Right lobe of liver (tissue), 4 donors: ENCODE measurements at regions not wholly inside any gene's neighbourhood (a gene's known extent, or its start where the extent isn't known, plus 50 kb on each side); places are given as distances from the start of the nearest gene placed in this dataset.

ENCODE experiments used
- CTCF ChIP-seq, 4 donors: fragments of 200-600 bp in 3 of 4; fragments of 450-650 bp in 1 of 4; IDR thresholded peaks; one replicate each; pipeline versions ENCODE4 v1.5.1 to v1.8.0; 2016 to 2022; ENCODE audit warnings: antibody characterized with exemption in 4 of 4, mild to moderate bottlenecking in 2 of 4
- POLR2A ChIP-seq: fragments of 450-650 bp; IDR thresholded peaks from one replicate; pipeline ENCODE4 v1.6.1; 2017; ENCODE audit warnings: antibody characterized with exemption, mild to moderate bottlenecking
- donor health status: DM: no; HTN: no; CAD: no.
- donor health status: DM: no; HTN: no; CAD: no.
- donor health status: DM: no; HTN: yes; CAD: no.

- TF ChIP-seq CTCF (IDR thresholded peaks at IDR 0.05), result no peak
- no peak for TF ChIP-seq POLR2A
Observed at GRCh38 chr2:21890041-21890440, 766.3 kb downstream of the TDRD15 start.
